Activated CD8-positive, alpha-beta T cell treated with anti-CD3 and anti-CD28 coated beads for 36 hours (primary cell): ENCODE measurements at regions not wholly inside any gene's neighbourhood (a gene's known extent, or its start where the extent isn't known, plus 50 kb on each side); places are given as distances from the start of the nearest gene placed in this dataset.

Experiments used
- ATAC-seq: fragments of 200-7000 bp; cut with Tn5 transposase; one replicate; pipeline ENCODE4 v1.10.0; 2021; ENCODE audit warnings: mild to moderate bottlenecking, moderate library complexity
- CTCF ChIA-PET: fragments of 350-600 bp; sonication (Branson Sonifier 250); formaldehyde crosslinking; loops from one replicate; lab custom pipeline; 2021; ENCODE audit warnings: antibody characterized with exemption; lab: Charles Lee
- POLR2A ChIA-PET: fragments of 350-600 bp; sonication (Branson Sonifier 250); formaldehyde crosslinking; loops from one replicate; lab custom pipeline; 2021; ENCODE audit warnings: antibody characterized with exemption; lab: Charles Lee
- DNase-seq: peaks from one replicate; pipeline ENCODE4 v3.0.0-alpha.2; 2020
- H3K27ac Mint-ChIP-seq: one replicate; pipeline ENCODE4 v1.8.0; 2021; ENCODE audit warnings: mild to moderate bottlenecking, mixed read lengths
- H3K27me3 Mint-ChIP-seq: one replicate; pipeline ENCODE4 v1.8.0; 2021; ENCODE audit warnings: mixed read lengths
- H3K36me3 Mint-ChIP-seq: one replicate; pipeline ENCODE4 v1.8.0; 2021; ENCODE audit warnings: low read depth, mixed read lengths
- H3K4me1 Mint-ChIP-seq: one replicate; pipeline ENCODE4 v1.8.0; 2021; ENCODE audit warnings: low read depth, mixed read lengths
- H3K4me3 Mint-ChIP-seq: one replicate; pipeline ENCODE4 v1.8.0; 2021; ENCODE audit warnings: mild to moderate bottlenecking, moderate library complexity, mixed read lengths
- H3K9me3 Mint-ChIP-seq: one replicate; pipeline ENCODE4 v1.8.0; 2021; ENCODE audit warnings: mixed read lengths
- intact Hi-C: fragments of 100-400 bp; cut with micrococcal nuclease; formaldehyde crosslinking; loops from one replicate; pipeline ENCODE4 v1.10.0; 2022
- TF ChIP-seq, protein P1 (sequence below): fragments of 200-600 bp; IDR thresholded peaks from one replicate; pipeline ENCODE4 v1.8.0; 2022; ENCODE audit warnings: antibody characterized with exemption, mild to moderate bottlenecking

DNA sequence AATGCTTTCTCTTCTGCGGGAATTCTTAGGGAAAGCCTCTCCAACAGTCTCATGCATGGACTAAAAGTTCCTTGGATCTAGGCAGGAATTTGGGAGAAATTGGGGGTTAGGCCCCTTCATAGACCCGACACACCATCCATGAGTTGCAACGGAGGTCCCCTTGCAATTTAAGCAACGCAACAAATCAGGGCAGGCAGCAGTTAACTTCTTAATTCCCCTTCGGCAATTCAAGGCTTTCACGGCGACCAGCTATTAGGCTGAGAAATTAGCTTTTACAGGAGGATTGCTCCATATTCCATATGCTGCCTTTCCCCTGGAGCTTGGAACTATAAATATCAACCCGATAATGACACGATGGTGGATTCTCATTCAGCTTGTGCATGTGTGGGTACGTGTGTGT lies 241.0 kb downstream of the SHOX start:
- POLR2A ChIA-PET, result no interaction called here
- Mint-ChIP-seq H3K4me1 (no peaks in the 10 kb centered on the region), H3K27ac (no peak overlapping the region), H3K4me3 (no peak overlapping the region), H3K27me3 (peaks cover 8% of the 10 kb centered on the region), H3K9me3 (peaks cover 10% of the 10 kb centered on the region), H3K36me3 (no peaks in the 10 kb centered on the region)
- intact Hi-C loops, result no loop called here
- ATAC-seq (no peak), DNase-seq (no peak)
- CTCF ChIA-PET, result no interaction called here
- TF ChIP-seq, protein P1, sequence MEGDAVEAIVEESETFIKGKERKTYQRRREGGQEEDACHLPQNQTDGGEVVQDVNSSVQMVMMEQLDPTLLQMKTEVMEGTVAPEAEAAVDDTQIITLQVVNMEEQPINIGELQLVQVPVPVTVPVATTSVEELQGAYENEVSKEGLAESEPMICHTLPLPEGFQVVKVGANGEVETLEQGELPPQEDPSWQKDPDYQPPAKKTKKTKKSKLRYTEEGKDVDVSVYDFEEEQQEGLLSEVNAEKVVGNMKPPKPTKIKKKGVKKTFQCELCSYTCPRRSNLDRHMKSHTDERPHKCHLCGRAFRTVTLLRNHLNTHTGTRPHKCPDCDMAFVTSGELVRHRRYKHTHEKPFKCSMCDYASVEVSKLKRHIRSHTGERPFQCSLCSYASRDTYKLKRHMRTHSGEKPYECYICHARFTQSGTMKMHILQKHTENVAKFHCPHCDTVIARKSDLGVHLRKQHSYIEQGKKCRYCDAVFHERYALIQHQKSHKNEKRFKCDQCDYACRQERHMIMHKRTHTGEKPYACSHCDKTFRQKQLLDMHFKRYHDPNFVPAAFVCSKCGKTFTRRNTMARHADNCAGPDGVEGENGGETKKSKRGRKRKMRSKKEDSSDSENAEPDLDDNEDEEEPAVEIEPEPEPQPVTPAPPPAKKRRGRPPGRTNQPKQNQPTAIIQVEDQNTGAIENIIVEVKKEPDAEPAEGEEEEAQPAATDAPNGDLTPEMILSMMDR, result no peak

DNA sequence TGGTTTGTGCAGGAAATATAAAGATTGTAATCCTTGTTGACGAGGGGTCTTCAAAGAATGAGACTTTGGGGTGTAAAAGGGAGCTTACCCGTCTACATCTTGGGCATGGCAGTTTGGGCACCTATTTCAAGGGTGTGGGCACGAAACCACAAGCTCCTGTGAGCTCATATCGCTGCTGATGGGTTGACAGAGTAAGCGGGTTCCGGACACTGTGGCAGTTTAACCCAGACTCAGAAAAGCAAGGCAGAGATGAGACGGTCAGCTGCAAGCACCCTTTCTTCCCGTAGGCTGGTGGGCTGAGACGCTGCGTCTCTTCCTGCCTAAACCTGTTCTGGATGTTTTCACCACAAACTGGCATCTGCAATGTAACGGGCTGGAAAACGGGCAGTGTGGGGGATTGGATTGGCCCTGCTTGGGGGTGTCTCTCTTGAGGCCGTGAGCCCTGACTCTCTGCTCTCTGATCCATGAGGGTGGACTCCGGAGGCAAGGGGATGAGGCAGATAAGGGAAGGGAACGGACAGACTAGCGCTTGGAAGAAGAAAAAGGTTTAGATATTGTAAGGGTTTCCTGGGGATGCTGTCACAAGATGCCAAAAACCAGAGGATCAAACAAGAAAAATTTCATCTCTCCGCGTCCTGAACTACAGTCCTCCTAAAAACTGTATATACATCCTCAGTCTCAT lies 237.5 kb downstream of the SHOX start:
- H3K4me1 Mint-ChIP-seq, result no peaks in the 10 kb centered on the region
- no peaks in the 10 kb centered on the region for H3K36me3 Mint-ChIP-seq
- intact Hi-C loops, result no loop called here
- H3K4me3 Mint-ChIP-seq, result no peak overlapping the region
- H3K9me3 Mint-ChIP-seq, result peaks cover 10% of the 10 kb centered on the region
- H3K27ac Mint-ChIP-seq, result no peak overlapping the region
- DNase-seq (no peak), ATAC-seq (no peak)
- TF ChIP-seq, protein P1, result no peak
- peaks cover 8% of the 10 kb centered on the region for H3K27me3 Mint-ChIP-seq
- ChIA-PET POLR2A (no interaction called here), CTCF (no interaction called here)

DNA sequence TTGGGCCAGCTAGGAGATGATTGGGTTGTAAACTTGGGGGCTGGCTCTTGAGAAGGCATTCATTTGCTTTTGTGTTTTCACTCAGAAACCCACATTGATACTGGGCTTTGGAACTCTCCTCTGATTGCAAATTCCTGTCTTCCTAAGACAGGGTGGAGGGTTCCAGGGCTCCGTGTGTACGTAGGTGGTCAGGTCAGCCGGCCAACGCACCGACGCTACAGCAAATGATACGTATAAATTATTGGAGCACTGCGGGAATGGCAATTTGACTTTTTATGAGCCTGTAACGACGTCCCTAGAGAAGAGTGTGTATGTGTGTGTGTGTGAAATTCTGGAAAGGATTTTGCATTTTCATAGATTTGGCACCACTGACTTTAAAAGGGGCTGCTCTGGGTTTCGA lies 236.9 kb downstream of the SHOX start:
- POLR2A ChIA-PET, result no interaction called here
- no peak for DNase-seq
- H3K27me3 Mint-ChIP-seq, result peaks cover 8% of the 10 kb centered on the region
- H3K36me3 Mint-ChIP-seq, result no peaks in the 10 kb centered on the region
- no peaks in the 10 kb centered on the region for H3K4me1 Mint-ChIP-seq
- CTCF ChIA-PET, result no interaction called here
- H3K9me3 Mint-ChIP-seq, result peaks cover 10% of the 10 kb centered on the region
- H3K4me3 Mint-ChIP-seq, result no peak overlapping the region
- intact Hi-C loops, result no loop called here
- TF ChIP-seq, protein P1, result no peak
- no peak for ATAC-seq
- no peak overlapping the region for H3K27ac Mint-ChIP-seq

DNA sequence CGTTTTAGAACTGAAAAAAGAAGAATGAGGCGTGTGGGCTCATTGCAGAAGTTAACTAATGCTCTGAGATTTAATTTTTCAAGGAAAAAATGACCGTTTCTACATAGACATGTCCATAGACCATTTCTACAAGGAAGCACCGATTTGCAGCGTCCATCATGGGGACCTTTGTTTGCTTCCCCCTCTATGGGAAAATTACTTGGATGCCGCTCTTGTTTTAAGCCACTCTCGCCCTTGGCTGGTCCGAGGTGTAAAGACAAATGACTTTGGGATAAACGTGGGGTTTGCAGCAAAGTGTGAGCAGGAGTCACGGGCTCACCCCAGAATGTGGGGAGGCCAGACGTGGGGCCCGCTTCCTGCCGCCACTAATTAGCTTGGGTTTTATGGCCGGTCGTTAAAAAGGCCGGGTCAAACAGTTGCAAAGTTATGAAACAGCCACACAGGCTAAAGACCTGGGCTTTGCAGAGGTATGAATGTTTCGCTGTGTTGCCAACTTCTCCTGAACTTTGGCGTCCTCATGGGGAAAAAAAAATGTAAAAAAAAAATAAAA lies 235.9 kb downstream of the SHOX start:
- DNase-seq, result no peak
- H3K9me3 Mint-ChIP-seq, result peaks cover 2% of the 10 kb centered on the region
- peaks cover 8% of the 10 kb centered on the region for H3K27me3 Mint-ChIP-seq
- no peaks in the 10 kb centered on the region for H3K36me3 Mint-ChIP-seq
- intact Hi-C loops, result no loop called here
- no peak overlapping the region for H3K27ac Mint-ChIP-seq
- CTCF ChIA-PET, result no interaction called here
- H3K4me1 Mint-ChIP-seq, result no peaks in the 10 kb centered on the region
- TF ChIP-seq, protein P1, result no peak
- POLR2A ChIA-PET, result no interaction called here
- no peak overlapping the region for H3K4me3 Mint-ChIP-seq
- no peak for ATAC-seq

DNA sequence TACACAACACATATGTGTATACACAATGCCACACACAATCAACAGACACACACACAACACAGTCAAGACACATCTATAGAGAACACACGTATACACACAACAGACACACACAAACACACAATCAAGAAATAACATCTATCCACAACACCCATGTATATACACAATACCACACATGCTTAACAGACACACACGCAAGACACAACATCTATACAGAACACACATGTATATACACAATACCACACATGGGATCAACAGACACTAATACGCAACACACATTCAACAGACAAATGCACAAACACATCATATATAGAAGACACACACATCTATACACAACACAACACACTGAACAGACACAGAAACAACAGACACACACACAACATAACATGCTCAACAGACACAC lies 234.8 kb downstream of the SHOX start:
- no peak overlapping the region for H3K4me3 Mint-ChIP-seq
- H3K27me3 Mint-ChIP-seq, result peaks cover 8% of the 10 kb centered on the region
- ChIA-PET POLR2A (no interaction called here), CTCF (no interaction called here)
- no peak for DNase-seq
- no peaks in the 10 kb centered on the region for H3K4me1 Mint-ChIP-seq
- no peaks in the 10 kb centered on the region for H3K36me3 Mint-ChIP-seq
- H3K27ac Mint-ChIP-seq, result no peak overlapping the region
- no peaks in the 10 kb centered on the region for H3K9me3 Mint-ChIP-seq
- intact Hi-C loops, result no loop called here
- no peak for ATAC-seq
- TF ChIP-seq, protein P1, result no peak
